Skeletal muscle satellite cell (primary cell): ENCODE measurements at regions not wholly inside any gene's neighbourhood (a gene's known extent, or its start where the extent isn't known, plus 50 kb on each side); places are given as distances from the start of the nearest gene placed in this dataset.
"Not testable (repeated sequence)": the region's sequence is repeated elsewhere in the genome, so short reads cannot be mapped to it uniquely, and the experiment has no call there.

ENCODE experiments used
- H3K27me3 ChIP-seq: 2 replicates; pipeline ENCODE4 v1.7.0; 2013; ENCODE audit warnings: low read length; ENCODE audit not compliant: control insufficient read depth, insufficient read depth
- H3K36me3 ChIP-seq: 2 replicates; pipeline ENCODE4 v1.7.0; 2013; ENCODE audit warnings: mild to moderate bottlenecking, control low read depth, low read length; ENCODE audit not compliant: insufficient read depth
- H3K4me1 ChIP-seq: 2 replicates; pipeline ENCODE4 v1.7.0; 2013; ENCODE audit warnings: low read length; ENCODE audit not compliant: control insufficient read depth, insufficient read depth
- H3K4me2 ChIP-seq: 2 replicates; pipeline ENCODE4 v1.7.0; 2013; ENCODE audit warnings: mild to moderate bottlenecking, low read length
- H3K4me3 ChIP-seq: 2 replicates; pipeline ENCODE4 v1.7.0; 2013; ENCODE audit warnings: low read length
- H3K9ac ChIP-seq: 2 replicates; pipeline ENCODE4 v1.7.0; 2013; ENCODE audit warnings: mild to moderate bottlenecking, low read depth, low read length, moderate library complexity
- H3K9me3 ChIP-seq: replicated peaks from 2 replicates; pipeline ENCODE4 v1.7.0; 2013; ENCODE audit warnings: mild to moderate bottlenecking, control low read depth, low read length

- H3K27me3 ChIP-seq = no peaks in the 10 kb centered on the region
- peak overlapping the region; percentile 69 for H3K4me2 ChIP-seq
- H3K4me1 ChIP-seq = peaks cover 59% of the 10 kb centered on the region
- H3K4me3 ChIP-seq = peak overlapping the region; percentile 49
- H3K36me3 ChIP-seq = no peaks in the 10 kb centered on the region
- H3K9ac ChIP-seq = peak overlapping the region; percentile 75
- H3K9me3 ChIP-seq = no peaks in the 10 kb centered on the region
These were observed 221.6 kb downstream of the NR2F1-AS1 start for GRCh38 chr5:93359296-93359959.

- Histone ChIP-seq H3K4me1 (peaks cover 59% of the 10 kb centered on the region), H3K36me3 (no peaks in the 10 kb centered on the region), H3K9me3 (no peaks in the 10 kb centered on the region), H3K9ac (peak overlapping the region; percentile 75), H3K27me3 (no peaks in the 10 kb centered on the region), H3K4me2 (peak overlapping the region; percentile 15), H3K4me3 (no peak overlapping the region)
These were observed 222.8 kb downstream of the NR2F1-AS1 start for GRCh38 chr5:93358176-93358575.

GRCh38 chr5:93357686-93358085 lies 223.3 kb downstream of the NR2F1-AS1 start:
- Histone ChIP-seq H3K4me3 (no peak overlapping the region), H3K9me3 (no peaks in the 10 kb centered on the region), H3K36me3 (no peaks in the 10 kb centered on the region), H3K4me2 (peak overlapping the region; percentile 15), H3K4me1 (peaks cover 59% of the 10 kb centered on the region), H3K27me3 (no peaks in the 10 kb centered on the region), H3K9ac (peak overlapping the region; percentile 75)

- H3K27me3 ChIP-seq = no peaks in the 10 kb centered on the region
- peak overlapping the region; percentile 7 for H3K4me3 ChIP-seq
- no peaks in the 10 kb centered on the region for H3K9me3 ChIP-seq
- peaks cover 54% of the 10 kb centered on the region for H3K4me1 ChIP-seq
- H3K4me2 ChIP-seq = peak overlapping the region; percentile 28
- no peaks in the 10 kb centered on the region for H3K36me3 ChIP-seq
- peak overlapping the region; percentile 48 for H3K9ac ChIP-seq
These were observed 225.3 kb downstream of the NR2F1-AS1 start for GRCh38 chr5:93355691-93356090.

GRCh38 chr5:93352186-93352585 lies 228.8 kb downstream of the NR2F1-AS1 start:
- no peaks in the 10 kb centered on the region for H3K9me3 ChIP-seq
- no peak overlapping the region for H3K4me3 ChIP-seq

GRCh38 chr5:93349613-93350012 lies 231.4 kb downstream of the NR2F1-AS1 start:
- peak overlapping the region; percentile 9 for H3K4me3 ChIP-seq
- H3K4me2 ChIP-seq = peak overlapping the region; percentile 41
- H3K27me3 ChIP-seq = no peaks in the 10 kb centered on the region
- peaks cover 28% of the 10 kb centered on the region for H3K4me1 ChIP-seq
- peak overlapping the region; percentile 45 for H3K9ac ChIP-seq
- no peaks in the 10 kb centered on the region for H3K36me3 ChIP-seq
- H3K9me3 ChIP-seq = no peaks in the 10 kb centered on the region

More at GRCh38 chr5:93352186-93352585, 228.8 kb downstream of the NR2F1-AS1 start:
- no peak overlapping the region for H3K9ac ChIP-seq
- H3K27me3 ChIP-seq = no peaks in the 10 kb centered on the region
- no peaks in the 10 kb centered on the region for H3K36me3 ChIP-seq
- peaks cover 48% of the 10 kb centered on the region for H3K4me1 ChIP-seq
- H3K4me2 ChIP-seq = no peak overlapping the region

GRCh38 chr5:93348231-93348630 lies 232.8 kb downstream of the NR2F1-AS1 start:
- Histone ChIP-seq H3K9me3 (no peaks in the 10 kb centered on the region), H3K4me3 (no peak overlapping the region), H3K4me2 (no peak overlapping the region), H3K27me3 (no peaks in the 10 kb centered on the region), H3K9ac (no peak overlapping the region), H3K4me1 (peaks cover 33% of the 10 kb centered on the region), H3K36me3 (no peaks in the 10 kb centered on the region)

GRCh38 chr5:93346850-93347249 lies 234.2 kb downstream of the NR2F1-AS1 start:
- H3K4me2 ChIP-seq, H3K4me3 ChIP-seq, H3K9ac ChIP-seq, H3K36me3 ChIP-seq, H3K27me3 ChIP-seq, H3K9me3 ChIP-seq: not testable (repeated sequence)
- peaks cover 42% of the 10 kb centered on the region for H3K4me1 ChIP-seq

GRCh38 chr5:93346301-93346700 lies 234.7 kb downstream of the NR2F1-AS1 start:
- H3K9me3 ChIP-seq = no peaks in the 10 kb centered on the region
- peaks cover 42% of the 10 kb centered on the region for H3K4me1 ChIP-seq
- H3K4me2 ChIP-seq = no peak overlapping the region
- no peaks in the 10 kb centered on the region for H3K36me3 ChIP-seq
- no peak overlapping the region for H3K4me3 ChIP-seq
- H3K9ac ChIP-seq = no peak overlapping the region
- no peaks in the 10 kb centered on the region for H3K27me3 ChIP-seq

GRCh38 chr5:93343570-93343969 lies 237.4 kb downstream of the NR2F1-AS1 start:
- Histone ChIP-seq H3K9ac (no peak overlapping the region), H3K4me1 (peaks cover 24% of the 10 kb centered on the region)

GRCh38 chr5:93342563-93343061 lies 238.4 kb downstream of the NR2F1-AS1 start:
- H3K4me2 ChIP-seq = peak overlapping the region; percentile 51
- no peaks in the 10 kb centered on the region for H3K36me3 ChIP-seq
- peaks cover 14% of the 10 kb centered on the region for H3K4me1 ChIP-seq
- no peak overlapping the region for H3K9ac ChIP-seq
- H3K27me3 ChIP-seq = no peaks in the 10 kb centered on the region
- H3K4me3 ChIP-seq = no peak overlapping the region
- no peaks in the 10 kb centered on the region for H3K9me3 ChIP-seq

More at GRCh38 chr5:93343570-93343969, 237.4 kb downstream of the NR2F1-AS1 start:
- Histone ChIP-seq H3K4me2 (no peak overlapping the region), H3K9me3 (no peaks in the 10 kb centered on the region), H3K4me3 (no peak overlapping the region), H3K27me3 (no peaks in the 10 kb centered on the region), H3K36me3 (no peaks in the 10 kb centered on the region)

- Histone ChIP-seq H3K4me3 (no peak overlapping the region), H3K9ac (no peak overlapping the region), H3K36me3 (no peaks in the 10 kb centered on the region), H3K9me3 (no peaks in the 10 kb centered on the region), H3K4me1 (peaks cover 14% of the 10 kb centered on the region), H3K4me2 (no peak overlapping the region), H3K27me3 (no peaks in the 10 kb centered on the region)
These were observed 240.1 kb downstream of the NR2F1-AS1 start for GRCh38 chr5:93340881-93341280.
